ENCODE measurements at regions not wholly inside any gene's neighbourhood (a gene's known extent, or its start where the extent isn't known, plus 50 kb on each side); places are given as distances from the start of the nearest gene placed in this dataset.

GRCh38 chr14:86373886-86374285, 843.9 kb downstream of the FLRT2 start:
- H2AFZ ChIP-seq (ENCODE audit: low read depth, low read length): no peak overlapping the region
- H3K27ac ChIP-seq (ENCODE audit: low read length): no peak overlapping the region
- no peak overlapping the region for H3K4me2 ChIP-seq (ENCODE audit: low read length)
- no peak overlapping the region for H3K9ac ChIP-seq (ENCODE audit: low read length)
- no peaks in the 10 kb centered on the region for H3K27me3 ChIP-seq (ENCODE audit: insufficient read depth, low read depth, low read length)
- H3K79me2 ChIP-seq (replicated peaks; ENCODE audit: insufficient read depth, low read length): no peaks in the 10 kb centered on the region
- no peaks in the 10 kb centered on the region for H4K20me1 ChIP-seq (ENCODE audit: insufficient read depth)
- H3F3A ChIP-seq (ENCODE audit: insufficient read depth, low read length, poor library complexity, severe bottlenecking): no peaks in the 10 kb centered on the region
- peaks cover 3% of the 10 kb centered on the region for H3K9me3 ChIP-seq (ENCODE audit: low read length)
- TF ChIP-seq SMC3 (conservative IDR thresholded peaks at IDR 0.05; ENCODE audit: poor library complexity): no peak
- TF ChIP-seq EP300 (conservative IDR thresholded peaks at IDR 0.05; ENCODE audit: poor library complexity, severe bottlenecking): no peak
- TF ChIP-seq EZH2 (IDR thresholded peaks at IDR 0.05; ENCODE audit: borderline replicate concordance, insufficient read depth, low read length, poor library complexity, severe bottlenecking): no peak
- TF ChIP-seq CTCF (IDR thresholded peaks at IDR 0.05; ENCODE audit: poor library complexity, severe bottlenecking): no peak
- no peak for TF ChIP-seq MXI1 (conservative IDR thresholded peaks at IDR 0.05; ENCODE audit: poor library complexity, severe bottlenecking)
- no peak for TF ChIP-seq RAD21 (conservative IDR thresholded peaks at IDR 0.05)
- no peak for TF ChIP-seq TAF1 (IDR thresholded peaks at IDR 0.05; ENCODE audit: low read depth)
- no peak overlapping the region for H3K4me3 ChIP-seq (ENCODE audit: low read length)
- H3K9me2 ChIP-seq (ENCODE audit: insufficient read depth, low read length): no peaks in the 10 kb centered on the region
- H3K36me3 ChIP-seq (ENCODE audit: insufficient read depth, low read length): no peaks in the 10 kb centered on the region

- H3K9ac ChIP-seq (ENCODE audit: low read length): no peak overlapping the region
- H3K79me2 ChIP-seq (replicated peaks; ENCODE audit: insufficient read depth, low read length): no peaks in the 10 kb centered on the region
- peaks cover 3% of the 10 kb centered on the region for H3K9me3 ChIP-seq (ENCODE audit: low read length)
- no peaks in the 10 kb centered on the region for H4K20me1 ChIP-seq (ENCODE audit: insufficient read depth)
- no peak overlapping the region for H3K4me3 ChIP-seq (ENCODE audit: low read length)
- H3F3A ChIP-seq (ENCODE audit: insufficient read depth, low read length, poor library complexity, severe bottlenecking): no peaks in the 10 kb centered on the region
- no peaks in the 10 kb centered on the region for H3K36me3 ChIP-seq (ENCODE audit: insufficient read depth, low read length)
- TF ChIP-seq SMC3 (conservative IDR thresholded peaks at IDR 0.05; ENCODE audit: poor library complexity) (no peak), RAD21 (conservative IDR thresholded peaks at IDR 0.05) (no peak), POLR2AphosphoS5 (IDR thresholded peaks at IDR 0.05) (no peak), CTCF (IDR thresholded peaks at IDR 0.05; ENCODE audit: poor library complexity, severe bottlenecking) (no peak), REST (IDR thresholded peaks at IDR 0.05; ENCODE audit: borderline replicate concordance) (no peak), TAF1 (IDR thresholded peaks at IDR 0.05; ENCODE audit: low read depth) (no peak), EP300 (conservative IDR thresholded peaks at IDR 0.05; ENCODE audit: poor library complexity, severe bottlenecking) (no peak), EZH2 (IDR thresholded peaks at IDR 0.05; ENCODE audit: borderline replicate concordance, insufficient read depth, low read length, poor library complexity, severe bottlenecking) (no peak), MXI1 (conservative IDR thresholded peaks at IDR 0.05; ENCODE audit: poor library complexity, severe bottlenecking) (no peak)
- H3K4me2 ChIP-seq (ENCODE audit: low read length): no peak overlapping the region
- H3K9me2 ChIP-seq (ENCODE audit: insufficient read depth, low read length): no peaks in the 10 kb centered on the region
- no peaks in the 10 kb centered on the region for H3K27me3 ChIP-seq (ENCODE audit: insufficient read depth, low read depth, low read length)
- H3K27ac ChIP-seq (ENCODE audit: low read length): no peak overlapping the region
- H2AFZ ChIP-seq (ENCODE audit: low read depth, low read length): no peak overlapping the region
These were observed 842.5 kb downstream of the FLRT2 start for GRCh38 chr14:86372402-86372801.
